HCT116 (cell line): ENCODE measurements at regions not wholly inside any gene's neighbourhood (a gene's known extent, or its start where the extent isn't known, plus 50 kb on each side); places are given as distances from the start of the nearest gene placed in this dataset.

Experiments used
- ATAC-seq: fragments of 200-7000 bp; cut with Tn5 transposase; 2 replicates; pipeline ENCODE4 v1.9.1; 2020; ENCODE audit warnings: mild to moderate bottlenecking, moderate library complexity
- BruUV-seq: library from RNA; stranded (reverse); fragments of 400-500 nt; replicated peaks from 2 replicates; lab custom pipeline; 2021; lab: Mats Ljungman, UMichigan
- CTCF ChIA-PET: fragments of 300-600 bp; sonication (Branson Sonifier 250); formaldehyde crosslinking; loops from one replicate; lab custom pipeline; 2021; ENCODE audit warnings: antibody characterized with exemption; lab: Charles Lee
- POLR2A ChIA-PET: fragments of 300-600, 350-600 bp; sonication (Branson Sonifier 250); formaldehyde crosslinking; loops from one replicate; lab custom pipeline; 2021; ENCODE audit warnings: antibody characterized with exemption; lab: Charles Lee
- RAD21 ChIA-PET, 2 experiments: fragments of 300-600 bp; sonication (Branson Sonifier 250); formaldehyde crosslinking; loops; one replicate each; lab custom pipeline; 2023; ENCODE audit warnings: low total read pairs in 2 of 2; ENCODE audit not compliant: uncharacterized antibody in 2 of 2, unreplicated experiment in 2 of 2, low non-redundant PET in 1 of 2; lab: Charles Lee
- DNase-seq: peaks from one replicate; pipeline ENCODE4 v3.0.0-alpha.2; 2010; ENCODE audit warnings: low read depth, low spot score
- H2AFZ ChIP-seq: fragments of 200-600 bp; shearing (Covaris generic), sonication (generic); 2 replicates; pipeline ENCODE4 v1.6.1; 2017; ENCODE audit warnings: low read depth, mixed run types, mixed read lengths, antibody characterized with exemption, low read length; ENCODE audit not compliant: poor library complexity, severe bottlenecking
- H3K27ac ChIP-seq: 2 replicates; pipeline ENCODE4 v1.5.1; 2012; ENCODE audit warnings: low read depth, low read length
- H3K27me3 ChIP-seq: fragments of 200-600 bp; sonication (generic); 2 replicates; pipeline ENCODE4 v1.6.1; 2016; ENCODE audit warnings: mixed run types, low read length, mixed read lengths; ENCODE audit not compliant: insufficient read depth
- H3K36me3 ChIP-seq, 2 experiments: fragments of 200-500 bp in 1 of 2; fragments of 200-600 bp in 1 of 2; sonication (Bioruptor generic) in 1 of 2; sonication (generic) in 1 of 2; 2 replicates each; pipeline versions ENCODE4 v1.5.1 to v1.6.1; 2014 to 2016; ENCODE audit warnings: low read length in 2 of 2, inconsistent platforms in 1 of 2, mixed read lengths in 1 of 2, mixed run types in 1 of 2; ENCODE audit not compliant: insufficient read depth in 2 of 2, control insufficient read depth in 1 of 2
- H3K4me1 ChIP-seq, 2 experiments: fragments of 200-600 bp in 1 of 2; sonication (generic) in 1 of 2; 2 replicates each; pipeline versions ENCODE4 v1.5.1 to v1.6.1; 2012 to 2017; ENCODE audit warnings: low read length in 2 of 2, inconsistent platforms in 1 of 2, mild to moderate bottlenecking in 1 of 2, mixed read lengths in 1 of 2, mixed run types in 1 of 2, moderate library complexity in 1 of 2; ENCODE audit not compliant: insufficient read depth in 2 of 2, control insufficient read depth in 1 of 2
- H3K4me2 ChIP-seq: fragments of 200-600 bp; sonication (generic); 2 replicates; pipeline ENCODE4 v1.6.1; 2017; ENCODE audit warnings: mixed run types, low read length, mixed read lengths
- H3K4me3 ChIP-seq, 2 experiments: fragments of 200-600 bp in 1 of 2; sonication (generic) in 1 of 2; replicated peaks in 1 of 2; 2 replicates each; pipeline ENCODE4 v1.5.1; 2011 to 2016; ENCODE audit warnings: low read length in 2 of 2, control low read depth in 1 of 2, low read depth in 1 of 2, mild to moderate bottlenecking in 1 of 2, mixed read lengths in 1 of 2, mixed run types in 1 of 2
- H3K79me2 ChIP-seq: fragments of 200-600 bp; sonication (generic); 2 replicates; pipeline ENCODE4 v1.6.1; 2017; ENCODE audit warnings: mild to moderate bottlenecking, mixed run types, low read length, moderate library complexity, mixed read lengths; ENCODE audit not compliant: insufficient read depth
- H3K9ac ChIP-seq: fragments of 200-600 bp; sonication (generic); 2 replicates; pipeline ENCODE4 v1.6.1; 2016; ENCODE audit warnings: low read length, mixed read lengths
- H3K9me2 ChIP-seq: fragments of 200-600 bp; sonication (generic), shearing (Covaris generic); 2 replicates; pipeline ENCODE4 v1.6.1; 2017; ENCODE audit warnings: mixed run types, mild to moderate bottlenecking, moderate library complexity; ENCODE audit not compliant: insufficient read depth
- H3K9me3 ChIP-seq, 2 experiments: fragments of 200-500 bp in 1 of 2; fragments of 200-600 bp in 1 of 2; sonication (Bioruptor generic) in 1 of 2; sonication (generic) in 1 of 2; 2 replicates each; pipeline ENCODE4 v1.6.1; 2014 to 2017; ENCODE audit warnings: low read length in 2 of 2, mixed read lengths in 2 of 2, inconsistent platforms in 1 of 2, low read depth in 1 of 2, mild to moderate bottlenecking in 1 of 2, mixed run types in 1 of 2, moderate library complexity in 1 of 2; ENCODE audit not compliant: control insufficient read depth in 1 of 2, insufficient read depth in 1 of 2
- H4K20me1 ChIP-seq: fragments of 200-600 bp; sonication (generic), shearing (Covaris generic); 2 replicates; pipeline ENCODE4 v1.6.1; 2017; ENCODE audit warnings: mixed run types, mild to moderate bottlenecking, moderate library complexity; ENCODE audit not compliant: insufficient read depth
- CBX3 ChIP-seq: IDR thresholded peaks from 2 replicates; pipeline ENCODE4 v1.6.1; 2012; ENCODE audit warnings: low read depth
- CEBPB ChIP-seq: IDR thresholded peaks from 2 replicates; pipeline ENCODE4 v1.6.1; 2012; ENCODE audit warnings: low read depth
- EGR1 ChIP-seq: IDR thresholded peaks from 2 replicates; pipeline ENCODE4 v1.6.1; 2012; ENCODE audit warnings: low read depth
- ELF1 ChIP-seq: IDR thresholded peaks from 2 replicates; pipeline ENCODE4 v1.6.1; 2012; ENCODE audit warnings: low read depth, borderline replicate concordance
- FOSL1 ChIP-seq: IDR thresholded peaks from 2 replicates; pipeline ENCODE4 v1.6.1; 2012; ENCODE audit warnings: low read depth
- JUND ChIP-seq: IDR thresholded peaks from 2 replicates; pipeline ENCODE4 v1.6.1; 2012
- RAD21 ChIP-seq: IDR thresholded peaks from 2 replicates; pipeline ENCODE4 v1.6.1; 2012; ENCODE audit warnings: low read depth, mild to moderate bottlenecking
- SP1 ChIP-seq: IDR thresholded peaks from 2 replicates; pipeline ENCODE4 v1.6.1; 2012; ENCODE audit warnings: low read depth
- SRF ChIP-seq: IDR thresholded peaks from 2 replicates; pipeline ENCODE4 v1.6.1; 2012; ENCODE audit warnings: low read depth
- TCF7L2 ChIP-seq: IDR thresholded peaks from 2 replicates; pipeline ENCODE4 v1.7.0; 2011; ENCODE audit warnings: borderline replicate concordance, inconsistent platforms; ENCODE audit not compliant: insufficient read depth, insufficient read length; ENCODE audit errors: extremely low read depth
- YY1 ChIP-seq: IDR thresholded peaks from 2 replicates; pipeline ENCODE4 v1.6.1; 2011; ENCODE audit warnings: low read length, low read depth, moderate library complexity, mild to moderate bottlenecking; ENCODE audit not compliant: insufficient replicate concordance; ENCODE audit errors: extremely low read depth
- ZNF274 ChIP-seq: fragments of 200-500 bp; sonication (Bioruptor generic); IDR thresholded peaks from 2 replicates; pipeline ENCODE4 v1.6.1; 2014; ENCODE audit warnings: mild to moderate bottlenecking, low read depth, low read length, inconsistent platforms
- intact Hi-C: fragments of 100-400 bp; cut with micrococcal nuclease; formaldehyde crosslinking; loops from 2 replicates; pipeline ENCODE4 v1.10.0; 2022
- TF ChIP-seq, protein P1 (sequence below): IDR thresholded peaks from 2 replicates; pipeline ENCODE4 v1.6.1; 2012
- TF ChIP-seq, protein P2 (sequence below): IDR thresholded peaks from 2 replicates; pipeline ENCODE4 v1.6.1; 2011; ENCODE audit warnings: mild to moderate bottlenecking, low read length, moderate library complexity; ENCODE audit not compliant: insufficient replicate concordance; ENCODE audit errors: extremely low read depth
- TF ChIP-seq, protein P3 (sequence below), 3 experiments: fragments of 200-600 bp in 1 of 3; sonication (generic) in 1 of 3; IDR thresholded peaks in 2 of 3; conservative IDR thresholded peaks in 1 of 3; 2 replicates each; pipeline ENCODE4 v1.5.1; 2012 to 2017; ENCODE audit warnings: low read depth in 2 of 3, low read length in 2 of 3, antibody characterized with exemption in 1 of 3, borderline replicate concordance in 1 of 3, control low read depth in 1 of 3, mild to moderate bottlenecking in 1 of 3, mixed read lengths in 1 of 3, mixed run types in 1 of 3, moderate library complexity in 1 of 3; ENCODE audit not compliant: insufficient read depth in 1 of 3

DNA sequence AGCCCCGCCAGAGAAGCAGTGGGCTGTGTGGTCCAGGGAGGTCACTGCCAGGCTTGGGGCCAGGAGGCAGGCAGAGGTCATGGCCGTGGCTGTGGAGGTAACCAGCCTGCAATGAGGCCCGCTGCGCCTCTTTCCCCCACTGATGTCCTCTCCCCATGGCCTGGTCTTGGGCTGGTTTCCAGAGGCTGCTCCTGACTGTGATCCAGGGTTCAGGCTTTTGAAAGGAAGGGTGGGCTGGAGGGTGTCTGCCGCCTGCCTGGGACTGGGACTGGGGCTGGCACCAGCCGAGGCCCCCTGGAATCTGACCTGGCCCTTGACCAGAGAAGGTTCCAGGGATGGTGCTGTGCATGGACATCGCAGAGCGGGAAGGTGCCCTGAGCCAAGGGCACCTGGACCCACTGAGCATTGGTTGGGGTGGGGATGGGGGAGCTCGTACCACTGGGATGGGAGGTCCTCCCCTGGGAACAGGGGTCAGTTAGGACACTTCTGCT lies 59.6 kb upstream of the THY1 start:
- Histone ChIP-seq H3K4me1 (peaks cover 3 to 22% of the 10 kb centered on the region in 2 experiments; a peak in 3 of 4 replicates), H3K9me3 (no peaks in the 10 kb centered on the region), H3K4me3 (no peak overlapping the region), H3K4me2 (no peak overlapping the region), H3K79me2 (no peaks in the 10 kb centered on the region), H3K36me3 (no peaks in the 10 kb centered on the region), H3K9me2 (no peaks in the 10 kb centered on the region), H4K20me1 (no peaks in the 10 kb centered on the region), H3K27ac (no peak overlapping the region), H3K27me3 (no peaks in the 10 kb centered on the region), H3K9ac (no peak overlapping the region), H2AFZ (no peak overlapping the region)
- ChIA-PET POLR2A (no interaction called here), CTCF (no interaction called here), RAD21 (no interaction called here)
- ATAC-seq: no peak
- TF ChIP-seq, protein P1, sequence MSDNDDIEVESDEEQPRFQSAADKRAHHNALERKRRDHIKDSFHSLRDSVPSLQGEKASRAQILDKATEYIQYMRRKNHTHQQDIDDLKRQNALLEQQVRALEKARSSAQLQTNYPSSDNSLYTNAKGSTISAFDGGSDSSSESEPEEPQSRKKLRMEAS: no peak
- TF ChIP-seq ELF1: no peak
- TF ChIP-seq CEBPB: no peak
- no peak for TF ChIP-seq CBX3
- no peak for TF ChIP-seq TCF7L2
- TF ChIP-seq, protein P2, sequence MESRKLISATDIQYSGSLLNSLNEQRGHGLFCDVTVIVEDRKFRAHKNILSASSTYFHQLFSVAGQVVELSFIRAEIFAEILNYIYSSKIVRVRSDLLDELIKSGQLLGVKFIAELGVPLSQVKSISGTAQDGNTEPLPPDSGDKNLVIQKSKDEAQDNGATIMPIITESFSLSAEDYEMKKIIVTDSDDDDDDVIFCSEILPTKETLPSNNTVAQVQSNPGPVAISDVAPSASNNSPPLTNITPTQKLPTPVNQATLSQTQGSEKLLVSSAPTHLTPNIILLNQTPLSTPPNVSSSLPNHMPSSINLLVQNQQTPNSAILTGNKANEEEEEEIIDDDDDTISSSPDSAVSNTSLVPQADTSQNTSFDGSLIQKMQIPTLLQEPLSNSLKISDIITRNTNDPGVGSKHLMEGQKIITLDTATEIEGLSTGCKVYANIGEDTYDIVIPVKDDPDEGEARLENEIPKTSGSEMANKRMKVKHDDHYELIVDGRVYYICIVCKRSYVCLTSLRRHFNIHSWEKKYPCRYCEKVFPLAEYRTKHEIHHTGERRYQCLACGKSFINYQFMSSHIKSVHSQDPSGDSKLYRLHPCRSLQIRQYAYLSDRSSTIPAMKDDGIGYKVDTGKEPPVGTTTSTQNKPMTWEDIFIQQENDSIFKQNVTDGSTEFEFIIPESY: no peak
- TF ChIP-seq, protein P3, sequence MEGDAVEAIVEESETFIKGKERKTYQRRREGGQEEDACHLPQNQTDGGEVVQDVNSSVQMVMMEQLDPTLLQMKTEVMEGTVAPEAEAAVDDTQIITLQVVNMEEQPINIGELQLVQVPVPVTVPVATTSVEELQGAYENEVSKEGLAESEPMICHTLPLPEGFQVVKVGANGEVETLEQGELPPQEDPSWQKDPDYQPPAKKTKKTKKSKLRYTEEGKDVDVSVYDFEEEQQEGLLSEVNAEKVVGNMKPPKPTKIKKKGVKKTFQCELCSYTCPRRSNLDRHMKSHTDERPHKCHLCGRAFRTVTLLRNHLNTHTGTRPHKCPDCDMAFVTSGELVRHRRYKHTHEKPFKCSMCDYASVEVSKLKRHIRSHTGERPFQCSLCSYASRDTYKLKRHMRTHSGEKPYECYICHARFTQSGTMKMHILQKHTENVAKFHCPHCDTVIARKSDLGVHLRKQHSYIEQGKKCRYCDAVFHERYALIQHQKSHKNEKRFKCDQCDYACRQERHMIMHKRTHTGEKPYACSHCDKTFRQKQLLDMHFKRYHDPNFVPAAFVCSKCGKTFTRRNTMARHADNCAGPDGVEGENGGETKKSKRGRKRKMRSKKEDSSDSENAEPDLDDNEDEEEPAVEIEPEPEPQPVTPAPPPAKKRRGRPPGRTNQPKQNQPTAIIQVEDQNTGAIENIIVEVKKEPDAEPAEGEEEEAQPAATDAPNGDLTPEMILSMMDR (IDR thresholded peaks at IDR 0.05 in 2 of 3, conservative IDR thresholded peaks at IDR 0.05 in 1 of 3; ENCODE audit: borderline replicate concordance in 1 of 3, insufficient read depth in 1 of 3, low read depth in 2 of 3, low read length in 2 of 3): no peak
- no peak for TF ChIP-seq FOSL1
- TF ChIP-seq EGR1: no peak
- TF ChIP-seq YY1: no peak
- no peak for TF ChIP-seq SRF
- no peak for TF ChIP-seq JUND
- no peak for TF ChIP-seq ZNF274
- TF ChIP-seq SP1: no peak
- no peak for TF ChIP-seq RAD21
- intact Hi-C loops: loop anchor here (5.0 to 10.0 kb wide), 2 partner anchors 185 to 242 kb away; partner anchors contain the start of gene NECTIN1
- DNase-seq: no peak
- BruUV-seq: no TSS peak
